ENCODE measurements at regions not wholly inside any gene's neighbourhood (a gene's known extent, or its start where the extent isn't known, plus 50 kb on each side); places are given as distances from the start of the nearest gene placed in this dataset.
A peak's percentile ranks its signal among the peaks of the same experiment; 100 is the strongest.

DNA sequence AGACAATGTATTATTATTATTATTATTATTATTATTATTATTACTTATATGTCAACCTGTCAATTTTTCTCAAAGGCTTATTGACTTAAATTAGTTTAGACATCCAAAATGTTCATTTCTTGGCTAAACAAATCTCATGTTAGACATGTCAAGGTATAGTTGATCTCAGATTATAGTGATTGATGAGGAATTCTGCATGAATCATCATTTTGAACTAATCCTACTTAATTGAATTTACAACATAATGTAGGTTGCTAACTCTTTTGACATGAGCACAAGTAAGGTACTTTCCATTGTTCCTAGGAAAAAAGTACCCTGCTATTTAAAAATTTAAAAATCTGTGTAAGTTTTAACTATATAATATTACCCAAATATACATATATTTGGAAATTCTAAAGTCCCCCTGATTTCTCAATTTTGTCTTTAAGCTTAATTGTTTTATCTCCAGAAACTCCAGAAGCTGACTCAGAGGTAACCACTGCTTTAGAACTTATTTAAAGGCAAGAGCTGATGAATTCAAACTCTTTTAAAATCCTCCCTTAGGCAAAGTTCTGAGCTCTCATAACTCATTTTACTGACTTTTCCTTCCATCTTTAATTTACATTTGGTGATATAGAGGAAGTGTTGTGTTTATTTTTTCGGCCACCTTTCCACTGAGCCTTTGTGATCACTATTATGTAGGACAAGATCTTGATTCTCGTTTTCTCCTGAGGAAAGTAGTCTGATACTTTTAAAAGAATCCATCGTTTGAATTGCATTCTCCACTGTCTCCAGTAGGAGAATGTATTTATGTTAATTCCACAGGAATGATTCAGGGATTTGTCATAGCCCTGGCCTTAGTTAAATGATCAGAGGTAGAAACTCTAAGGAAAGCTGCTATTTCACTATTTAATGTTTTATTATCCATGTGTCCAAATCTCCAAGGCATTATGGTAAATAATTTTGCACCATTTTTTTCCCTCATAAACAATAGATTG lies 1304.5 kb downstream of the AACS start:
- H2AFZ ChIP-seq (replicated peaks), result no peak overlapping the region
- Mint-ChIP-seq H3K36me3 (no peaks in the 10 kb centered on the region), H3K27ac (no peak overlapping the region)

DNA sequence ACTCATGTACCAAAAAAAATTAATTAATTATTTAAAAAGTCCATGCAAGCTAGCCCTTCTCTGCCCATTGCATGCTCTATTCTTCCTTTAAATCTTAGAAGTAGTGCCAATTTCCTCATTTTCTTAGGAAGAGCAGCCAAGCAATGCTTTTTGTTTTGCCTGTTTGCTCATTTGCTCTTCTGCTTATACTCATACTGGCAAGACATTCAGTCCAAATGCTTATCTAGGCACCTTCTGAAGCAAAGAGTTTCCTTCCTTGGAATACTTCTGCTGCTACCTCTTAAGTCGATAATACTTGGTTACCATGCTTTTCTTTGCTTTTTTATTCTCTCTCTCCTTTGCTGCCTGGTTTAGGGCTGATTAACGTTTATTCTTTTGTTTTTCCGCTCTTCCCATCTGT lies 1318.3 kb downstream of the AACS start:
- DNase-seq (ENCODE audit: low spot score), result no peak
- Histone ChIP-seq H2AFZ (replicated peaks) (no peak overlapping the region), H3F3A (ENCODE audit: low read depth) (no peaks in the 10 kb centered on the region), H3K79me2 (ENCODE audit: low read depth) (no peaks in the 10 kb centered on the region), H3K9ac (no peak overlapping the region), H4K20me1 (ENCODE audit: low read depth) (no peaks in the 10 kb centered on the region), H3K4me1 (peaks cover 16% of the 10 kb centered on the region), H3K36me3 (no peaks in the 10 kb centered on the region), H3K27me3 (no peaks in the 10 kb centered on the region), H3K9me3 (ENCODE audit: low read depth) (no peaks in the 10 kb centered on the region), H3K27ac (no peak overlapping the region), H3K4me3 (no peak overlapping the region), H3K4me2 (peak overlapping the region; percentile 46)
- Mint-ChIP-seq H3K9me3 (peaks cover 12% of the 10 kb centered on the region), H3K4me1 (no peaks in the 10 kb centered on the region), H3K27ac (no peak overlapping the region), H3K4me3 (no peak overlapping the region), H3K36me3 (no peaks in the 10 kb centered on the region), H3K27me3 (ENCODE audit: insufficient read depth, low read depth) (peaks cover 4% of the 10 kb centered on the region)
- TF ChIP-seq EZH2 (IDR thresholded peaks at IDR 0.05) (no peak), EZH2phosphoT487 (IDR thresholded peaks at IDR 0.05) (no peak)

More for the DNA sequence above, 1304.5 kb downstream of the AACS start:
- Mint-ChIP-seq H3K4me3 (no peak overlapping the region), H3K9me3 (peaks cover 2% of the 10 kb centered on the region), H3K4me1 (peaks cover 5% of the 10 kb centered on the region), H3K27me3 (ENCODE audit: insufficient read depth, low read depth) (peaks cover 11% of the 10 kb centered on the region)
- H3K79me2 ChIP-seq (ENCODE audit: low read depth), result no peaks in the 10 kb centered on the region
- H3K9me3 ChIP-seq (ENCODE audit: low read depth), result no peaks in the 10 kb centered on the region
- no peak overlapping the region for H3K9ac ChIP-seq
- H4K20me1 ChIP-seq (ENCODE audit: low read depth), result no peaks in the 10 kb centered on the region
- no peaks in the 10 kb centered on the region for H3K27me3 ChIP-seq
- H3F3A ChIP-seq (ENCODE audit: low read depth), result no peaks in the 10 kb centered on the region
- no peak overlapping the region for H3K4me2 ChIP-seq
- TF ChIP-seq CTCF (IDR thresholded peaks at IDR 0.05) (peak; percentile 16), EZH2 (IDR thresholded peaks at IDR 0.05) (no peak)
- H3K27ac ChIP-seq, result no peak overlapping the region
- no peaks in the 10 kb centered on the region for H3K4me1 ChIP-seq
- no peak overlapping the region for H3K4me3 ChIP-seq
- no peak for DNase-seq (ENCODE audit: low spot score)
- no peaks in the 10 kb centered on the region for H3K36me3 ChIP-seq

DNA sequence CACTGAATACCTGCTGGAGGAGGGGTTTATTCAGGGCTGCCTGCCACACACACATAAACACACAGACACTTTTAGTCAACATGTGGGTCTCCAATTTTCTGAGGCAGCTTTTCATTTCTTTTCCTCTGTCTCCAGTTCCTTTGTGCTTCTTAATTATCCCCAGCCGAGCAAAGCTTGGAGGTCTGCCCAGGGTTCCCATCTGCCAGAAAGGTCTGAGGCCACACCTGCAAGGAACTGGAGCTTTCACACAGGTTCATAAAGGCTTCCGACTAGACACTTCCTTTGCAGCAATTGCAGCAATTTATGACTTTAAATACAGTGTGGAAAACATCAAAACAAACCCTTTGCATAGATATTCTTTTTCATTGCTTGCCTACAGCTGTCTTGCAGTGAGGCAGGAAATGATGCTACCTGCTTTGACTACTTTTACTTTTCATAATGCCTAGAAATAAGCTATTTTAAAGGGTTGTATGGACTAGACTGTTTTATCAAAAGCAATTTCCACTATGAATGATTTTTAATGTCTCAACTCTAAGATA lies 1318.9 kb downstream of the AACS start:
- H3K9me3 ChIP-seq (ENCODE audit: low read depth), result no peaks in the 10 kb centered on the region
- H2AFZ ChIP-seq (replicated peaks), result no peak overlapping the region
- TF ChIP-seq CTCF (IDR thresholded peaks at IDR 0.05) (no peak), EZH2 (IDR thresholded peaks at IDR 0.05) (no peak), EZH2phosphoT487 (IDR thresholded peaks at IDR 0.05) (no peak)
- H4K20me1 ChIP-seq (ENCODE audit: low read depth), result no peaks in the 10 kb centered on the region
- H3K9ac ChIP-seq, result no peak overlapping the region
- H3K27ac ChIP-seq, result peak overlapping the region; percentile 9
- H3K36me3 ChIP-seq, result no peaks in the 10 kb centered on the region
- Mint-ChIP-seq H3K4me3 (no peak overlapping the region), H3K27ac (no peak overlapping the region), H3K4me1 (no peaks in the 10 kb centered on the region), H3K27me3 (ENCODE audit: insufficient read depth, low read depth) (peaks cover 4% of the 10 kb centered on the region), H3K9me3 (peaks cover 12% of the 10 kb centered on the region), H3K36me3 (no peaks in the 10 kb centered on the region)
- peaks cover 16% of the 10 kb centered on the region for H3K4me1 ChIP-seq
- peak overlapping the region; percentile 46 for H3K4me2 ChIP-seq
- H3K79me2 ChIP-seq (ENCODE audit: low read depth), result no peaks in the 10 kb centered on the region
- H3K4me3 ChIP-seq, result no peak overlapping the region
- peak; percentile 29 for DNase-seq (ENCODE audit: low spot score)
- H3F3A ChIP-seq (ENCODE audit: low read depth), result no peaks in the 10 kb centered on the region
- H3K27me3 ChIP-seq, result no peaks in the 10 kb centered on the region

DNA sequence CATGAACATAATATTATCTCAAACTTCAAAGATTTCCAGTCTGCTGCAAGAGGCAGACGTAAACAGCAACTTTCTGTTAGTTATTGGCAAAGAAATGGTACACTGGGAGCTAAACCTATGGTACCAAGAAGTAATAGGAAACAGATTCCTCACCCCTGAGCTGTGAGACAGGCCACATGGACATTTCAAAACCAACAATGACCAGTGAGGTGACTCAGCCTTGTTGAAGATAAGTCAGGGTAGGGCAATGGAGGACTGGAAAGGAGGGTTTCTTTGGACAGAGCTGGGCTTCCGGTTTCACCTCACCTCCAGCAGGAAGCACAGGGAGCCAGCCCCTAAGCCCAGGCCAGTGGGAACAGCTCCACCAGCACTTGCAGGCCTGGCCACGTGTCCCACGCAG lies 1320.5 kb downstream of the AACS start:
- no peak overlapping the region for H3K4me3 ChIP-seq
- H3K4me2 ChIP-seq, result no peak overlapping the region
- no peak for DNase-seq (ENCODE audit: low spot score)
- Mint-ChIP-seq H3K4me3 (no peak overlapping the region), H3K9me3 (peaks cover 13% of the 10 kb centered on the region), H3K27me3 (ENCODE audit: insufficient read depth, low read depth) (peaks cover 4% of the 10 kb centered on the region), H3K27ac (no peak overlapping the region), H3K36me3 (no peaks in the 10 kb centered on the region), H3K4me1 (no peaks in the 10 kb centered on the region)
- TF ChIP-seq CTCF (IDR thresholded peaks at IDR 0.05) (no peak), EZH2 (IDR thresholded peaks at IDR 0.05) (no peak), EZH2phosphoT487 (IDR thresholded peaks at IDR 0.05) (no peak)
- H3K4me1 ChIP-seq, result peaks cover 16% of the 10 kb centered on the region
- no peak overlapping the region for H3K9ac ChIP-seq
- H3K27me3 ChIP-seq, result no peaks in the 10 kb centered on the region
- no peaks in the 10 kb centered on the region for H3K79me2 ChIP-seq (ENCODE audit: low read depth)
- H3K36me3 ChIP-seq, result no peaks in the 10 kb centered on the region
- H3K9me3 ChIP-seq (ENCODE audit: low read depth), result no peaks in the 10 kb centered on the region
- H3F3A ChIP-seq (ENCODE audit: low read depth), result no peaks in the 10 kb centered on the region
- H4K20me1 ChIP-seq (ENCODE audit: low read depth), result no peaks in the 10 kb centered on the region
- no peak overlapping the region for H3K27ac ChIP-seq
- no peak overlapping the region for H2AFZ ChIP-seq (replicated peaks)
